ENCODE measurements at regions not wholly inside any gene's neighbourhood (a gene's known extent, or its start where the extent isn't known, plus 50 kb on each side); places are given as distances from the start of the nearest gene placed in this dataset.

GRCh38 chr18:78786776-78787175, 192.8 kb upstream of the SALL3 start:
- no peak for TF ChIP-seq MAX (IDR thresholded peaks at IDR 0.05; ENCODE audit: low read depth, low read length)
- TF ChIP-seq POLR2A (IDR thresholded peaks at IDR 0.05; ENCODE audit: extremely low read depth, insufficient read length) = no peak
- TF ChIP-seq MYC (IDR thresholded peaks at IDR 0.05; ENCODE audit: low read depth, low read length) = no peak
- no peak for TF ChIP-seq CTCF (IDR thresholded peaks at IDR 0.05; ENCODE audit: low read depth, low read length)
- no peak overlapping the region for H3K4me3 ChIP-seq (ENCODE audit: low read depth, low read length)
- DNase-seq (ENCODE audit: low read depth) = no peak

GRCh38 chr18:78787751-78788150, 191.9 kb upstream of the SALL3 start:
- DNase-seq (ENCODE audit: low read depth) = no peak
- no peak for TF ChIP-seq MYC (IDR thresholded peaks at IDR 0.05; ENCODE audit: low read depth, low read length)
- TF ChIP-seq POLR2A (IDR thresholded peaks at IDR 0.05; ENCODE audit: extremely low read depth, insufficient read length) = no peak
- no peak for TF ChIP-seq MAX (IDR thresholded peaks at IDR 0.05; ENCODE audit: low read depth, low read length)
- TF ChIP-seq CTCF (IDR thresholded peaks at IDR 0.05; ENCODE audit: low read depth, low read length) = no peak
- no peak overlapping the region for H3K4me3 ChIP-seq (ENCODE audit: low read depth, low read length)

- H3K4me3 ChIP-seq (ENCODE audit: low read depth, low read length) = no peak overlapping the region
- DNase-seq (ENCODE audit: low read depth) = no peak
- no peak for TF ChIP-seq MYC (IDR thresholded peaks at IDR 0.05; ENCODE audit: low read depth, low read length)
- no peak for TF ChIP-seq POLR2A (IDR thresholded peaks at IDR 0.05; ENCODE audit: extremely low read depth, insufficient read length)
- no peak for TF ChIP-seq MAX (IDR thresholded peaks at IDR 0.05; ENCODE audit: low read depth, low read length)
- TF ChIP-seq CTCF (IDR thresholded peaks at IDR 0.05; ENCODE audit: low read depth, low read length) = no peak
These were observed 191.5 kb upstream of the SALL3 start for GRCh38 chr18:78788161-78788560.

GRCh38 chr18:78789850-78790249, 189.8 kb upstream of the SALL3 start:
- DNase-seq (ENCODE audit: low read depth) = no peak
- no peak for TF ChIP-seq MYC (IDR thresholded peaks at IDR 0.05; ENCODE audit: low read depth, low read length)
- TF ChIP-seq MAX (IDR thresholded peaks at IDR 0.05; ENCODE audit: low read depth, low read length) = no peak
- no peak for TF ChIP-seq CTCF (IDR thresholded peaks at IDR 0.05; ENCODE audit: low read depth, low read length)
- TF ChIP-seq POLR2A (IDR thresholded peaks at IDR 0.05; ENCODE audit: extremely low read depth, insufficient read length) = no peak
- no peak overlapping the region for H3K4me3 ChIP-seq (ENCODE audit: low read depth, low read length)

GRCh38 chr18:78790511-78790910, 189.1 kb upstream of the SALL3 start:
- DNase-seq (ENCODE audit: low read depth) = no peak
- no peak for TF ChIP-seq MAX (IDR thresholded peaks at IDR 0.05; ENCODE audit: low read depth, low read length)
- TF ChIP-seq MYC (IDR thresholded peaks at IDR 0.05; ENCODE audit: low read depth, low read length) = no peak
- no peak for TF ChIP-seq CTCF (IDR thresholded peaks at IDR 0.05; ENCODE audit: low read depth, low read length)
- no peak for TF ChIP-seq POLR2A (IDR thresholded peaks at IDR 0.05; ENCODE audit: extremely low read depth, insufficient read length)
- H3K4me3 ChIP-seq (ENCODE audit: low read depth, low read length) = no peak overlapping the region

- DNase-seq (ENCODE audit: low read depth) = no peak
- TF ChIP-seq CTCF (IDR thresholded peaks at IDR 0.05; ENCODE audit: low read depth, low read length) = no peak
- no peak for TF ChIP-seq POLR2A (IDR thresholded peaks at IDR 0.05; ENCODE audit: extremely low read depth, insufficient read length)
- no peak for TF ChIP-seq MYC (IDR thresholded peaks at IDR 0.05; ENCODE audit: low read depth, low read length)
- TF ChIP-seq MAX (IDR thresholded peaks at IDR 0.05; ENCODE audit: low read depth, low read length) = no peak
- H3K4me3 ChIP-seq (ENCODE audit: low read depth, low read length) = no peak overlapping the region
These were observed 188.7 kb upstream of the SALL3 start for GRCh38 chr18:78790960-78791359.
